ENCODE measurements at regions not wholly inside any gene's neighbourhood (a gene's known extent, or its start where the extent isn't known, plus 50 kb on each side); places are given as distances from the start of the nearest gene placed in this dataset.
"Not testable (repeated sequence)": the region's sequence is repeated elsewhere in the genome, so short reads cannot be mapped to it uniquely, and the experiment has no call there.

DNA sequence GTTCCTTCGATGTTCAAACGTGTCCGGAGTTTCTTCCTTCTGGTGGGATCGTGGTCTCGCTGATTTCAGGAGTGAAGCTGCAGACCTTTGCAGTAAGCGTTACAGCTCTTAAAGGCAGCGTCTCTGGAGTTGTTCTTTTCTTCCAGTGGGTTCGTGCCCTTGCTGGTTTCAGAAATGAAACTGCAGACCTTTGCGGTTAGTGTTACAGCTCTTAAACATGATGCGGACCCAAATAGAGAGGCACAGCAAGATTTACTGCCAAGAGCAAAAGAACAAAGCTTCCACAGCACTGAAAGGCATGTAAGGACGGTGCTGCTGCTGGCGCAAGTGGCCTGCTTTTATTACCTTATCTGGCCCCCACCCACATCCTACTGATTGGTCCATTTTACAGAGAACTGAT is 931.4 kb downstream of the IPMK start:
- no peak for DNase-seq (ENCODE audit: low spot score)

DNA sequence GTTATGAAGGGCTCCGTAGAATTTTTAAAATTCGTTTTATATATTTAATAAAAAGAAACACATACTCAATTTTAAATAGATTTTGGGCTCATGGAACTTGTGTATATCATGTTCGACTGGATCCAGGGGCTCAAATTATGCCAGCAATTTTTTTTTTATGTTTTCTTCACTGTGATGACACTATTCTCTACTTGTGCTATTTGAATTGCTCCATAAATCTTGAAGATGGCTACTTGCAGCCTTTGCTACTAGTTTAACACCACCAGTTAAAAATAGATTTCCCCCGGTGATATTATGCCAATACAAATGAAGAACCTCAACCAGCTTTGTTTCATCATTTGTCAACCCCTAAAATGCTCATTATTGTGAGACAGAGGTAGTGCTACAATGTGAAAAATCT is 933.2 kb downstream of the IPMK start:
- no peak for DNase-seq (ENCODE audit: low spot score)

DNA sequence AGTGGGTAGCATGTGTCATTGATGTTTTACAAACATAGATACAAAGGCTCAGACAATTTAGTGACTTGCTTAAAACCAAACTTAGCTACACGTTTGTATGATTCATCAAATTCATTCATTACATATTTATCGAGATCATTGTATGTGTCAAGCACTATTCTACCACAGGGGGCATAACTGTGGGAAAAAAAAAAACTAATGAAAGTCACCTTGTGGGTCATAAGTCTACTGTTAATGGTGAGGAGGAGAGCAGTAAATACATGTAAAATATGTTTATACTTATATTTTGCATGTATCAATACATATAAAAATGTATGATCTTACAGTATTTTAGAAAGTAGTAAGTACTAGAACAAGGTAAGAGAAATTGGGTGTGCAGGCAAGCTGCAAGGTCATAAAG is 933.8 kb downstream of the IPMK start:
- no peak for DNase-seq (ENCODE audit: low spot score)

DNA sequence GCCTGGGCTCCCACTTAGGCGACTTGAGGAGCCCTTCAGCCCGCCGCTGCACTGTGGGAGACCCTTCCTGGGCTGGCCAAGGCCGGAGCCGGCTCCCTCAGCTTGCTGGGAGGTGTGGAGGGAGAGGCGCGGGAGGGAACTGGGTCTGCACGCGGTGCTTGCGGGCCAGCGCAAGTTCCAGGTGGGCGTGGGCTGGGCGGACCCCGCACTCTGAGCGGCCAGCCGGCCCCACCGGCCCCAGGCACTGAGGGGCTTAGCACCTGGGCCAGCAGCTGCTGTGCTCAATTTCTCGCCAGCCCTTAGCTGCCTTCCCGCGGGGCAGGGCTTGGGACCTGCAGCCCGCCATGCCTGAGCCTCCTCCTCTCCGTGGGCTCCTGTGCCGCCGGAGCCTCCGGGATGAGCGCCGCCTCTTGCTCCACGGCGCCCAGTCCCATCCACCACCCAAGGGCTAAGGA is 946.3 kb downstream of the IPMK start:
- not testable (repeated sequence) for DNase-seq (ENCODE audit: low spot score)

DNA sequence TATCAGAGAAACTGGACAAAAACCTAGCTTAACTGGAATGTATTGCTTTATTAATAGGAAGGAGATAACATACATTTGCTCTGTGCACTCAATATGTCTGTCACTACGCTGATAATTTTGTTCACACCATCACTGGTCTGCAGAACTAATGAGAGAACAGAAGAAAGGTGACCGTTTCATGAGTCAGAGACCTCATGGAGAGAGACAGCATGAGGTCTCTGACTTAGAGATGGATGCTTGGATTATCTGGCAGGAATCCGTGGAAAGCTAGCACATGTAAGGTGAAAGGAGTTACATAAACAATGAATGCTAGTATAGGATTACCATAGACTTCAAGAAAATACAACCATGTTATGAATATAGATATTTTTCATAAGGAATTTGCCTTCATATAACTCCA is 947.3 kb downstream of the IPMK start:
- no peak for DNase-seq (ENCODE audit: low spot score)

DNA sequence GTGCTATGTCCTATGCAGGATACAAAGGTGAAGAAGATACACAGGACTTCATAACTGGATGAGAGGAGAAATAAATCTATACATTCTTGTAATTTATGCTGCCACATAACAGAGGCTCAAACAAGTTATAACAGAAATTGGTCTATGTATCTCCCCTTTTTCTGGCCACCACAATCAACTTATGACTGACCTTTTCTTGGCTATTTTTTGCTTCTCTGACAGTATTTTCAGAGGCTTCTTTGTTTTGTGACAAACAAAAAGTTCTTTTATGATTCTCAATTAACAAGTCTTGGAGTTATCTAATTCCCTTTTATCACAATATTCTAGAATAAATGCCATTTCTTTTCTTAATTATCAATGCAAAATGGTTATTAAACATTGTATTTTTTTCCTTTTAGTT is 953.0 kb upstream of the ZWINT start:
- no peak for DNase-seq (ENCODE audit: low spot score)

DNA sequence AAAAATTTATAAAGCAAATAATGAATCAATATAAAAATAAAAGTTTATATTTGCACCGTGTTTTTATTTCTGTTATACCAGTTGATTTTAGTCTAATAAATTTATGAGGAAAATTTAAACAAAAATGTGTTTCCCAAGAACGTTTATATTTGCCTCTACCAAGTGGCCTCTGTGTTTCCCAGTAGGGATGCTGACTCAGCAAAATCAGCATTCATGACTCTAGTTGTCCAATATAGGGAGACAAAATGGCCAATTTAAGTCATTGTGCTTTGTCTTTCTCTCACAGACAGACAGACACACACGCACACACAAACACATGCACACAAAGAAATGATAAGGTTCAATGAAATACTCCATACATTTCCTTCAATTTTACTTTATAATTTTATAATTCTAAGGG is 942.5 kb upstream of the ZWINT start:
- DNase-seq (ENCODE audit: low spot score), result no peak

DNA sequence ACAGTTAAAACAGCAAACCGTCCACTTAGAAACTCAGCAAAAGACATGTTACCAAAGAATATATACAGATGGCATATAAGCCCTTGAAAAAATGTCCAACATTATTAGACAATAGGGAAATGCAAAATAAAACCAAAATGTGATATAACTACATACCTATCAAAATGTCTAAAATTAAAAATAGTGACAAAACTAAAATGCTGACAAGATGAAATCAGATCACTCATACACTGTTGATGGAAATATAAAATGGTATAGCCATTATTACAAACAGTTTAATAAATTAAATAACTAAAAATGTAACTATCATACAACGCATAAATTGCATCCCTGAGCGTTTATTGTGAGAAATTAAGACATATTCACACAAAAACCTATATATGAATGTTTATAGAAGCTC is 939.7 kb upstream of the ZWINT start:
- DNase-seq (ENCODE audit: low spot score), result no peak

DNA sequence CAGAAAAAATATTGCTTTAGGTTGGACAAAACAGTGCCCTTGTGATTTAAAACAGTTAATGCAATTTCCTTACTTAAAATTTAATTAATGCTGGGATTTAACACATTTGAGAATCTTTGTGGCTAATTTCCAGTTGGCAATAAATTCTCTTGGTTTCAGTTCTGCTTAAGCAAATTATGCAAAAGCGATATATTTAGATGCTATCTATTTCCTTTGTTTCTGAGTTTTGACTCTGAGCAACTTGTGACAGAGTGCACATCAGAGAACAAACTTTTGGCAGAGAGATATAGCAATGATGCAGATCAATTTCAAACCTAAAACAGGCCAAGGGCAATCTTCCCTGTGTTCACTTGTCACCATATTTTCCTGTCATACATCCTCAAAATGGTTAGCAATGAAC is 933.6 kb upstream of the ZWINT start:
- DNase-seq (ENCODE audit: low spot score), result no peak

DNA sequence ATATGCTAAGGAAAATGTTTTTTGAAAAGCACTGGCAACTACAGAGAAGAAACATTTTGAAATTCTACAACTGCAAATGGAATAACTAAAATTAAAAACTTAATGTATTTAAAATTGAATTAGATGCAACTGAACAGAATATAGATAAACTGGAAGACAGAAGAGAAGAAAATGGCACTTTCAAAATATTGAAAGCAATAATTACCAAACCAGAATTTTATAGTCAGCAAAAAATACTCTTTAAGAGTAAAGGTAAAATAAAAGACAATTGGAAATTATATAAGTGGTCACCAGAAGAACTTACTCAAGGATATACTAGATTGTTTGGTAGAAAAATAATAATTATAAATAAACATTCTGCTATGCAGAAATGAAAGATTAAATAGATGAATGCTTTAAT is 927.7 kb upstream of the ZWINT start:
- no peak for DNase-seq (ENCODE audit: low spot score)

DNA sequence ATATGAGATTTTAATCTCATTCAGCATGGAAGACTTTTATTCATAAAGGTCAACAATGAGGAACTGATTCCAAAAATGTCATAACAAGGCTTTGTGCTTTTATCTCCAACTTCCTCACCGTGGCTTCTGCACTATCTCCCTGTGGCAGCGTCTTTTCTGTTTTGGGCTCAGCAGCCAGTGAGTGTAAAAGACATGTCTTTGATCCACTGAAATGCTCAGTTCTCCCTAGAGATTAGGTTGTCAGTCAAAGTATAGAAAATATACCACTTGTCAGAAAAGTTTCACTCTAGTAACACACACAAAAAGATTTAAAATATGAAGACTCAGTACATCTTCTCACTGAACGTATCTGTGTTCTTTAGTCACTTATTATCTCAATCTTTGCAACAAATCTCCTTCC is 901.8 kb upstream of the ZWINT start:
- DNase-seq (ENCODE audit: low spot score), result no peak

DNA sequence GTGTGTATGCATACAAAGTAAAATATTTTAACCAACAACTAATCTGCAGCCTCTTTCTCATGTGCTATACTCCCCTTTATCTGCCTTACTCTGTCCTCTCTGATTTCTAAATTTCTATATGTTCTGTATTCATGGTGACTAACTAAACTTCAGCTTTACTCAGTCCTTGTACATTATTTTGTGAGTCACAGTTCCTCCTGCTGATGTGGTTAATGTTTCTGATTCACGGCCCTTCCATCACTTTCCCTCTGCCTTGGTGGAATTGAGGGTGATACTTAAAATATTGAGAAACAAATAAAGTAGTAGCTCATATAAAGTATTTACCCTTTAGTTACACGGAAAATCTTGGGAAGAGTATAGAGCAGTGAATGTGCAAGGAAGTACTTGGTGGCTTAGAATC is 899.1 kb upstream of the ZWINT start:
- no peak for DNase-seq (ENCODE audit: low spot score)

DNA sequence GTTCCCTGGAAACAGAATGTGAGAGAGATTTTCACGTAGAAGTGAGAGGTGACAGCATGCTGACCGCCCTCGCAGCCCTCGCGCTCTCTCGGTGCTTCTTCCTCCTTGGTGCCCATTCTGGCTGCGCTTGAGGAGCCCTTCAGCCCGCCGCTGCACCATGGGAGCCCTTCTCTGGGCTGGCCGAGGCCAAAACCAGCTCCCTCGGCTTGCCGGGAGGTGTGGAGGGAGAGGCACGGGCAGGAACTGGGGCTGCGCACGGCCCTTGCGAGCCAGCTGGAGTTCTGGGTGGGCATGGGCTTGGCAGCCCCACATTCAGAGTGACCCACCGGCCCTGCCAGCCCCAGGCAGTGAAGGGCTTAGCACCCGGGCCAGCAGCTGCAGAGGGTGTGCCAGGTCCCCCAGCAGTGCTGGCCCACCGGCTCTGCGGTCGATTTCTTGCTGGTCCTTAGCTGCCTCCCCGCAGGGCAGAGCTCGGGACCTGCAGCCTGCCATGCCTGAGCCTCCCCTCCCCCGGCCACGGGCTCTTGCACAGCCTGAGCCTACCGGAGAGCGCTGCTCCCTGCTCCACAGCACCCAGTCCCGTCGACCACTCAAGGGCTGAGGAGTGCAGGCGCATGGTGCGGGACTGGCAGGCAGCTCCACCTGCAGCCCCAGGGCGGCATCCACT is 888.7 kb upstream of the ZWINT start:
- no peak for DNase-seq (ENCODE audit: low spot score)

DNA sequence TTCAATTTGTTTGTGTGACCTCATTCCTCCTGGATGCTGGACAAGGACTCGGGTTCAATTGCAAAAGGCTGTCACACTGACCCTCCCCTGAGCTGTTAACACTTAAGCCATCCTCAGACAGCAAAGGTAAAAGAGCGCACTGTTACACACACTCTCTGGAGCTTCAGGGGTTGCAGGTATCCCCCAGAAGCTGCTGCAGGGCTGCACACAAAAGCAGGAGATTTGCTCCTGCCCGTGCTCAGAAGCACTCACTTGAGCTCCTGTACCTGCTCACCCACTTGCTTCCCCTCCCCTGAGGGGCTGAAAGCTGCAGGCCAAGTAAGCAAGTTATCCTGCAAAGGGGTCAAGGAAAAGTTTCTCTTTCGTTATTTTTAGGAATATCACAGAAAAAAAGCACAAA is 886.2 kb upstream of the ZWINT start:
- no peak for DNase-seq (ENCODE audit: low spot score)

DNA sequence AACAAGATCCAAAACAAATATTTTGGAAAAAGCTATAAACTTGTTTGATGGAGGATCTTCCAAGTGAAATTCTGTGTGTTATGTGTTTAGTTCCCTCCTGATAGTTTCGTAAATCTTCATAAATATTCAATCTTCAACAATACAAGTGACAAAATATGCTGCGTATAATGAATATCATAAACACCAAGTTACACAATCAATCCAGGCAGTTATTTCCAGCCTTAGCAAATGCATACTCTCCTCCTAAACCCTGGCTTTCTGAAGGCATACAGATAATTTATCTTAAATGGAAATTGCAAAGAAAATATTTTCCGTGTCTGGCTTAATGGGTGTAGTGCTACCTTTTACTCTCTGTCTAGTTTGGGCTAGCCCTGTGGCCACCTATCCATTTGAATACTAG is 864.9 kb upstream of the ZWINT start:
- no peak for DNase-seq (ENCODE audit: low spot score)

DNA sequence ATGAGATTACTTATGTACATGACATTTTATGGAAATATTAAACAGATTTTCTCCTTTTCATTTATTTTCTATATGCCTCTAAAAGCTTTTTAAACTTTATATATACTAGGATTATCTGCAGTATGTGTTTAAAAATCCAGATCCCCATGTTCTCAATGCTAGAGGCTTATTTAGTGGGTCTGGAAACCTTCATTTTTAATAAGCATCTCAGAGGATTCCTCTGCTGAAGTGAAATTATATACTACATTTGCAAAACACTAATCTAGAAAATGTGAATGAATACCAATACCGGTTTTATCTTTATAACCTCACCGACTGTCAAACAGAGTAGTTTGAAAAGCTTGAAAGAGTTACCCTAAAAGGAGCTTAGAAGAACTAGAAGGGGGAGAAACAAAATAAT is 863.8 kb upstream of the ZWINT start:
- DNase-seq (ENCODE audit: low spot score), result no peak

DNA sequence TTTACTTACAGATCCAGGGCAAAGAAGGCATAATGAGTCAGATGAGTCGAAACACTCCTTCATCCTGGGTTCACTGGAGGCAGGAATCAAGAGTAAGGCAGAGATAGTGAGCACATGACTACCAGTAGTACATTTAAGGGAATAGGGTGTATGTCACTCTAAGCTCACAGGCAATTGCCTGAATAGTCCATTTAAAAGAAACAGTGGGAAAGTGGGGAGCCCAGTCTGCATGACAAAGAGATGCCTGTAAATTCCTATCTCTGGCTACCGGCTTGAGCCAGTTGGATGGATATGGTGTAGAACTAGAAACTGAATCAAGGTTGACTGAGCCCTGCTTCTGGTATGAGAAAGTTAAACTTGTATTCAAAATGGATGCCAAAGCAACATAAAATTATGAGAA is 861.5 kb upstream of the ZWINT start:
- no peak for DNase-seq (ENCODE audit: low spot score)

DNA sequence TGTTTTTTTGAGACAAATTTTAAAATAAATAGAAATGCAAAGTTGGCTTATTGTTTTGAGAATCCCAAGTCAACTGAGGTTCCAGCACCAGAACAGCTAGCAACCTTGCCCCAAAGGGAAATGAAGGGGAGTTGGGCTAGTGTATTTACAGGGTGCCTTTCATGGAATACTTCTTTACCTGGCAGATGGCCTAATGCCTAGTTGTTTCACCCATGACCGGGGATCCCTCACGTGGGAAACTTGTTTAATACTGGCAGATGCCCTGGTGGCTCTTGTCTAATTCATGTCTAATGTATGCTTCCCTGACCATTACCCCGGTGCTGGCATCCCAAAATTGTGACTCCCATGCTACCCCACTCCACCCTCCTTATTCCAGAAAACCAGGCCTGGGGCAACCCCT is 861.1 kb upstream of the ZWINT start:
- DNase-seq (ENCODE audit: low spot score), result no peak

DNA sequence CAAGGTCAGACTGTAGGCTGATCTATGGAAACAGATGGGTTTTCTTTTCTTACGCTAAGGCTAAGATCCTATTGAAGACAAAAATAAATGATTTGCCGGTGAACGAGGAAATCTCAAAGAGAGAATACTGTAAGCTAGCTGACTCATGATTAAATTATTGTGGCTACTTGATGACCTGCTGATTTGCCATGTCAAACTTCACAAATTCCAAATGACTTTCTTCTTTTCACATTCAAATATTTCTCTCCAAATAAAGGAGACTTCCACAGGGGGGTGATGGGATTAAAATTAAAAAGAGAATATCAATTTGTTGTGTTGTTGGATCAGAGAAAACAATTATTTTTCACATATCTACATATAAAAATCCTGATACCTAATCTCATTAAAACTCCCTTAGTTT is 860.6 kb upstream of the ZWINT start:
- no peak for DNase-seq (ENCODE audit: low spot score)

DNA sequence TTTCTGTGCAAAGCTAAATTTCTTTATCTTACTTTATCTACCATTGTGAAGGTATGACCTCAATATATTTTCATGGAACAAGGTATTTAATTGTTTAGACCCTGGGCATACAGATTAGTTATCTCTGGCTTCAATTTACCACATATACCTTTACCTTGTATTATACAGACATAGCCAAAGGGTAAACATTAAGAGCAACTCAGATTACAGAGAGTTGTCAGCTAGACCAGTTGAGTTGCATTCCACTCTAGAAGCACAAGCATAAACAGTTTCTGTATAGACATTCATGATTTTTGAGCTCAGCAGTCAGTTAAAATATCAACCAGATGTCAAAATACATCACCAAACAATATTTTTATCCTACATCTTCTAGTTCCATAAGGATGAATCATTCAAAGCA is 857.3 kb upstream of the ZWINT start:
- DNase-seq (ENCODE audit: low spot score), result no peak

DNA sequence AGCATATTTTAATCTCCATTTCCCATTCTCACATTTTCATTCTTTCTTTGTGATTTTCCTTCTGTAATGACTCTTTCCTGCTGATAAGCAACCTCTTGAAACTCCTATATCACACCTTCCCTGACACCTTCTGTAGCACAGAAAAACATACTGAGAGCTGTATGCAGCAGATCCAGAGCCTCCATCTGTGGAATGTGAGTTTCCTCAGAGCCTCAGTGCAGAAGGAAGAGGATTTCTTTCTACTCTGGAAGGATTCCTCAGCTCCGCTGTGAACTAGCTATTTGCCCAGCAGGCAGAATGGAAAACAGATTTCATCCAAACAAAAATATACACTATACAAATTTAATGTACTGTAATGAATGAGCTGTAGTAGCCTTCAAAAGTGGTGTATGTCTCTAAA is 841.3 kb upstream of the ZWINT start:
- no peak for DNase-seq (ENCODE audit: low spot score)

DNA sequence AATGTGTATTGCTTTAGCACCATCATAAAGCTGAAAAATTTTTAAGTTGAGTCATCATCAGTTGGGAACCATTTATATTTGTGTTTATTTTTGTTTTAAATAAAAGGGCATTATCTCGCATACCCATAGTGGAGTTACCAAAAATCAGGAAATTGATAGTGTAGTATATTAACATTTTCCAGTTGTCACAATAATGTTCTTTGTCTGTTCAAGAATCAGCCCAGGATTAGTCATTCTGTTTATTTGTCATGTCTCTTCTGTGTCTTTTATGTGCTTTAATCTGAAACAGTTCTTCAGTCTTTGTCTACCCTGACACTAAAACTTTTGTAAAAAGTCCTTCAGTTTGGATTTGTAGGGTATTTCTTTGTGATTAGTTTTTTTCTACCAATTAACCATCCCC is 827.8 kb upstream of the ZWINT start:
- DNase-seq (ENCODE audit: low spot score), result no peak

DNA sequence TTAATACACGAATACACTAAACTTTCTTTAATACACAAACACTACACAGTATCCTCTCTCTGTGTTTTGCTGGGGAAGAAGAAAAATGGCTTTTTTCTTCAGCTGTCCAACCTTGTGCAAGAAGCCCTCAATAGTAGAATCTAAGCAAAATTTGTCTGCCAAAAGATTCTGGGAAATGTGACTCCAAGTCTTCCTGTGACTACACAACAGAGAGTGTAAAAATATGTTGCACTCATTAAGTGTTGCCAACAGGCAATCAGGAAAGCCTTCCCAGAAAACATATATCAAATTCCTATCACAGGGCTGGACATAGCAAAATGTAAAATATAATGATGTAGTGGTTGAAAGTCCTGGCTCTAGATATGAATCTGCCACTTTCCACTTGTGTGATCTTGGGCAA is 825.1 kb upstream of the ZWINT start:
- no peak for DNase-seq (ENCODE audit: low spot score)

DNA sequence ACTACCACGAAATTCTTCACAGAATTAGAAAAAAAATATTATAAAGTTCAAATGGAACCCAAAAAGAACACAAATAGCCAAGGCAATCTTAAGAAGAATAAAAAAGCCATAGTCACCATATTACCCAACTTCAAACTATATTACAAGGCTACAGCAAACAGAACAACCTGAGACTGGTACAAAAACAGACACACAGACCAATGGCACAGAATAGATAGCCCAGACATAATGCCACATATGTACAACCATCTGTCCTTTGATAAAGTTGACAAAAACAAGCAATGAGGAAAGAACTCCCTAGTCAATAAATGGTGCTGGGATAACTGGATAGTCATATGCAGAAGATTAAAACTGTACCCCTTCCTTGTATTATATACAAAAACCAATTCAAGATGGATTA is 808.5 kb upstream of the ZWINT start:
- no peak for DNase-seq (ENCODE audit: low spot score)
